HCT116 (cell line): ENCODE measurements at regions not wholly inside any gene's neighbourhood (a gene's known extent, or its start where the extent isn't known, plus 50 kb on each side); places are given as distances from the start of the nearest gene placed in this dataset.

Source experiments
- ATAC-seq: fragments of 200-7000 bp; cut with Tn5 transposase; 2 replicates; pipeline ENCODE4 v1.9.1; 2020; ENCODE audit warnings: mild to moderate bottlenecking, moderate library complexity
- BruUV-seq: library from RNA; stranded (reverse); fragments of 400-500 nt; replicated peaks from 2 replicates; lab custom pipeline; 2021; lab: Mats Ljungman, UMichigan
- CTCF ChIA-PET: fragments of 300-600 bp; sonication (Branson Sonifier 250); formaldehyde crosslinking; loops from one replicate; lab custom pipeline; 2021; ENCODE audit warnings: antibody characterized with exemption; lab: Charles Lee
- POLR2A ChIA-PET: fragments of 300-600, 350-600 bp; sonication (Branson Sonifier 250); formaldehyde crosslinking; loops from one replicate; lab custom pipeline; 2021; ENCODE audit warnings: antibody characterized with exemption; lab: Charles Lee
- RAD21 ChIA-PET, 2 experiments: fragments of 300-600 bp; sonication (Branson Sonifier 250); formaldehyde crosslinking; loops; one replicate each; lab custom pipeline; 2023; ENCODE audit warnings: low total read pairs in 2 of 2; ENCODE audit not compliant: uncharacterized antibody in 2 of 2, unreplicated experiment in 2 of 2, low non-redundant PET in 1 of 2; lab: Charles Lee
- DNase-seq: peaks from one replicate; pipeline ENCODE4 v3.0.0-alpha.2; 2010; ENCODE audit warnings: low read depth, low spot score
- H2AFZ ChIP-seq: fragments of 200-600 bp; shearing (Covaris generic), sonication (generic); 2 replicates; pipeline ENCODE4 v1.6.1; 2017; ENCODE audit warnings: low read depth, mixed run types, mixed read lengths, antibody characterized with exemption, low read length; ENCODE audit not compliant: poor library complexity, severe bottlenecking
- H3K27ac ChIP-seq: 2 replicates; pipeline ENCODE4 v1.5.1; 2012; ENCODE audit warnings: low read depth, low read length
- H3K27me3 ChIP-seq: fragments of 200-600 bp; sonication (generic); 2 replicates; pipeline ENCODE4 v1.6.1; 2016; ENCODE audit warnings: mixed run types, low read length, mixed read lengths; ENCODE audit not compliant: insufficient read depth
- H3K36me3 ChIP-seq, 2 experiments: fragments of 200-500 bp in 1 of 2; fragments of 200-600 bp in 1 of 2; sonication (Bioruptor generic) in 1 of 2; sonication (generic) in 1 of 2; 2 replicates each; pipeline versions ENCODE4 v1.5.1 to v1.6.1; 2014 to 2016; ENCODE audit warnings: low read length in 2 of 2, inconsistent platforms in 1 of 2, mixed read lengths in 1 of 2, mixed run types in 1 of 2; ENCODE audit not compliant: insufficient read depth in 2 of 2, control insufficient read depth in 1 of 2
- H3K4me1 ChIP-seq, 2 experiments: fragments of 200-600 bp in 1 of 2; sonication (generic) in 1 of 2; 2 replicates each; pipeline versions ENCODE4 v1.5.1 to v1.6.1; 2012 to 2017; ENCODE audit warnings: low read length in 2 of 2, inconsistent platforms in 1 of 2, mild to moderate bottlenecking in 1 of 2, mixed read lengths in 1 of 2, mixed run types in 1 of 2, moderate library complexity in 1 of 2; ENCODE audit not compliant: insufficient read depth in 2 of 2, control insufficient read depth in 1 of 2
- H3K4me2 ChIP-seq: fragments of 200-600 bp; sonication (generic); 2 replicates; pipeline ENCODE4 v1.6.1; 2017; ENCODE audit warnings: mixed run types, low read length, mixed read lengths
- H3K4me3 ChIP-seq, 2 experiments: fragments of 200-600 bp in 1 of 2; sonication (generic) in 1 of 2; replicated peaks in 1 of 2; 2 replicates each; pipeline ENCODE4 v1.5.1; 2011 to 2016; ENCODE audit warnings: low read length in 2 of 2, control low read depth in 1 of 2, low read depth in 1 of 2, mild to moderate bottlenecking in 1 of 2, mixed read lengths in 1 of 2, mixed run types in 1 of 2
- H3K79me2 ChIP-seq: fragments of 200-600 bp; sonication (generic); 2 replicates; pipeline ENCODE4 v1.6.1; 2017; ENCODE audit warnings: mild to moderate bottlenecking, mixed run types, low read length, moderate library complexity, mixed read lengths; ENCODE audit not compliant: insufficient read depth
- H3K9ac ChIP-seq: fragments of 200-600 bp; sonication (generic); 2 replicates; pipeline ENCODE4 v1.6.1; 2016; ENCODE audit warnings: low read length, mixed read lengths
- H3K9me2 ChIP-seq: fragments of 200-600 bp; sonication (generic), shearing (Covaris generic); 2 replicates; pipeline ENCODE4 v1.6.1; 2017; ENCODE audit warnings: mixed run types, mild to moderate bottlenecking, moderate library complexity; ENCODE audit not compliant: insufficient read depth
- H3K9me3 ChIP-seq, 2 experiments: fragments of 200-500 bp in 1 of 2; fragments of 200-600 bp in 1 of 2; sonication (Bioruptor generic) in 1 of 2; sonication (generic) in 1 of 2; 2 replicates each; pipeline ENCODE4 v1.6.1; 2014 to 2017; ENCODE audit warnings: low read length in 2 of 2, mixed read lengths in 2 of 2, inconsistent platforms in 1 of 2, low read depth in 1 of 2, mild to moderate bottlenecking in 1 of 2, mixed run types in 1 of 2, moderate library complexity in 1 of 2; ENCODE audit not compliant: control insufficient read depth in 1 of 2, insufficient read depth in 1 of 2
- H4K20me1 ChIP-seq: fragments of 200-600 bp; sonication (generic), shearing (Covaris generic); 2 replicates; pipeline ENCODE4 v1.6.1; 2017; ENCODE audit warnings: mixed run types, mild to moderate bottlenecking, moderate library complexity; ENCODE audit not compliant: insufficient read depth
- EGR1 ChIP-seq: IDR thresholded peaks from 2 replicates; pipeline ENCODE4 v1.6.1; 2012; ENCODE audit warnings: low read depth
- ELF1 ChIP-seq: IDR thresholded peaks from 2 replicates; pipeline ENCODE4 v1.6.1; 2012; ENCODE audit warnings: low read depth, borderline replicate concordance
- EZH2 ChIP-seq: fragments of 200-600 bp; sonication (generic); IDR thresholded peaks from 2 replicates; pipeline ENCODE4 v1.6.1; 2017; ENCODE audit warnings: antibody characterized with exemption, mixed run types
- RAD21 ChIP-seq: IDR thresholded peaks from 2 replicates; pipeline ENCODE4 v1.6.1; 2012; ENCODE audit warnings: low read depth, mild to moderate bottlenecking
- REST ChIP-seq: IDR thresholded peaks from 2 replicates; pipeline ENCODE4 v1.6.1; 2012; ENCODE audit warnings: low read depth
- YY1 ChIP-seq: IDR thresholded peaks from 2 replicates; pipeline ENCODE4 v1.6.1; 2011; ENCODE audit warnings: low read length, low read depth, moderate library complexity, mild to moderate bottlenecking; ENCODE audit not compliant: insufficient replicate concordance; ENCODE audit errors: extremely low read depth
- intact Hi-C: fragments of 100-400 bp; cut with micrococcal nuclease; formaldehyde crosslinking; loops from 2 replicates; pipeline ENCODE4 v1.10.0; 2022

- intact Hi-C loops, result no loop called here
- Histone ChIP-seq H3K79me2 (no peaks in the 10 kb centered on the region), H3K36me3 (no peaks in the 10 kb centered on the region), H3K27me3 (peaks cover 38% of the 10 kb centered on the region), H3K4me3 (no peak overlapping the region), H3K4me1 (no peaks in the 10 kb centered on the region), H3K27ac (no peak overlapping the region), H4K20me1 (no peaks in the 10 kb centered on the region), H3K9me2 (no peaks in the 10 kb centered on the region), H3K9ac (no peak overlapping the region), H2AFZ (no peak overlapping the region), H3K4me2 (no peak overlapping the region), H3K9me3 (no peaks in the 10 kb centered on the region)
- RAD21 ChIA-PET, result no interaction called here
- CTCF ChIA-PET, result no interaction called here
- BruUV-seq, result no TSS peak
- DNase-seq (no peak), ATAC-seq (no peak)
- POLR2A ChIA-PET, result no interaction called here
- TF ChIP-seq REST (no peak), RAD21 (no peak), EGR1 (no peak), YY1 (no peak)
Observed at GRCh38 chr5:61942462-61943049, 363.4 kb upstream of the KIF2A start.

- no peaks in the 10 kb centered on the region for H3K4me1 ChIP-seq
- DNase-seq, result no peak
- ATAC-seq, result no peak
- no peaks in the 10 kb centered on the region for H3K9me2 ChIP-seq
- RAD21 ChIA-PET, result no interaction called here
- no peak overlapping the region for H3K4me3 ChIP-seq
- no peaks in the 10 kb centered on the region for H3K36me3 ChIP-seq
- H2AFZ ChIP-seq, result no peak overlapping the region
- no TSS peak for BruUV-seq
- TF ChIP-seq EZH2, result no peak
- no peak for TF ChIP-seq ELF1
- no peaks in the 10 kb centered on the region for H3K9me3 ChIP-seq
- no peak overlapping the region for H3K9ac ChIP-seq
- no peaks in the 10 kb centered on the region for H4K20me1 ChIP-seq
- H3K79me2 ChIP-seq, result no peaks in the 10 kb centered on the region
- CTCF ChIA-PET, result no interaction called here
- H3K4me2 ChIP-seq, result no peak overlapping the region
- POLR2A ChIA-PET, result no interaction called here
- no peak overlapping the region for H3K27ac ChIP-seq
- H3K27me3 ChIP-seq, result peaks cover 45% of the 10 kb centered on the region
- intact Hi-C loops, result no loop called here
Observed at GRCh38 chr5:61943713-61944112, 362.3 kb upstream of the KIF2A start.
